ENCODE measurements at regions not wholly inside any gene's neighbourhood (a gene's known extent, or its start where the extent isn't known, plus 50 kb on each side); places are given as distances from the start of the nearest gene placed in this dataset.

DNA sequence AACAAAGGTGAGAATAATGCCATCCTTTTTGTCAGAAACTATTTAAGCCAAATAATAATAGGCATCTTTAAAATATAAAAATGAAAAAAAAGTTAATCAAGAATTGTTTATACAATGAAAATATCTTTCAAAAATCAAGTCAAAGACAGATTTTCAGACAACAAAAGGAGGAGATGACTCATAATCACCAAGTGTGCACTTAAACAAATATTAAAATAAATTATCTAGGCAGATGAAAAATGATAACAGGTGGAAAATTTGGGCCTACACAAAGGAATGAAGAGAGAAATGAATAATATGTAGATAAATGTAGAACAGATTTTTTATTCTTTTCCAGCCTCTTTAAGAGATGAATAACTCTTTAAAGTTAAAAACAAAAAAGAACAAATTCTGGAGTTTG is 250.0 kb upstream of the PLEKHG7 start:
- H3K36me3 ChIP-seq (ENCODE audit: control insufficient read depth, insufficient read depth, low read length) = no peaks in the 10 kb centered on the region
- H3K9me3 ChIP-seq (ENCODE audit: control insufficient read depth, insufficient read depth, low read depth, low read length) = no peaks in the 10 kb centered on the region
- POLR2A ChIA-PET = no interaction called here
- no peak overlapping the region for H3K4me3 ChIP-seq (ENCODE audit: low read depth in 2 of 2, low read length in 2 of 2)
- no TSS peak for BruUV-seq (replicated peaks)
- in situ Hi-C loops (cut with HindIII; ENCODE audit: low pct_unique_long_range_greater_than_20kb, low sequenced_read_pairs) (no loop called here), intact Hi-C loops (cut with micrococcal nuclease; ENCODE audit: unreplicated experiment) (no loop called here)
- H3K27me3 ChIP-seq (ENCODE audit: control insufficient read depth, insufficient read depth, low read length) = no peaks in the 10 kb centered on the region
- H3K27ac ChIP-seq (ENCODE audit: low read length) = no peak overlapping the region
- H3K4me1 ChIP-seq (ENCODE audit: control insufficient read depth, insufficient read depth, low read length) = no peaks in the 10 kb centered on the region
- CTCF ChIA-PET = no interaction called here
- TF ChIP-seq, protein P1, sequence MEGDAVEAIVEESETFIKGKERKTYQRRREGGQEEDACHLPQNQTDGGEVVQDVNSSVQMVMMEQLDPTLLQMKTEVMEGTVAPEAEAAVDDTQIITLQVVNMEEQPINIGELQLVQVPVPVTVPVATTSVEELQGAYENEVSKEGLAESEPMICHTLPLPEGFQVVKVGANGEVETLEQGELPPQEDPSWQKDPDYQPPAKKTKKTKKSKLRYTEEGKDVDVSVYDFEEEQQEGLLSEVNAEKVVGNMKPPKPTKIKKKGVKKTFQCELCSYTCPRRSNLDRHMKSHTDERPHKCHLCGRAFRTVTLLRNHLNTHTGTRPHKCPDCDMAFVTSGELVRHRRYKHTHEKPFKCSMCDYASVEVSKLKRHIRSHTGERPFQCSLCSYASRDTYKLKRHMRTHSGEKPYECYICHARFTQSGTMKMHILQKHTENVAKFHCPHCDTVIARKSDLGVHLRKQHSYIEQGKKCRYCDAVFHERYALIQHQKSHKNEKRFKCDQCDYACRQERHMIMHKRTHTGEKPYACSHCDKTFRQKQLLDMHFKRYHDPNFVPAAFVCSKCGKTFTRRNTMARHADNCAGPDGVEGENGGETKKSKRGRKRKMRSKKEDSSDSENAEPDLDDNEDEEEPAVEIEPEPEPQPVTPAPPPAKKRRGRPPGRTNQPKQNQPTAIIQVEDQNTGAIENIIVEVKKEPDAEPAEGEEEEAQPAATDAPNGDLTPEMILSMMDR (IDR thresholded peaks at IDR 0.05) = no peak
- TF ChIP-seq, protein P2, sequence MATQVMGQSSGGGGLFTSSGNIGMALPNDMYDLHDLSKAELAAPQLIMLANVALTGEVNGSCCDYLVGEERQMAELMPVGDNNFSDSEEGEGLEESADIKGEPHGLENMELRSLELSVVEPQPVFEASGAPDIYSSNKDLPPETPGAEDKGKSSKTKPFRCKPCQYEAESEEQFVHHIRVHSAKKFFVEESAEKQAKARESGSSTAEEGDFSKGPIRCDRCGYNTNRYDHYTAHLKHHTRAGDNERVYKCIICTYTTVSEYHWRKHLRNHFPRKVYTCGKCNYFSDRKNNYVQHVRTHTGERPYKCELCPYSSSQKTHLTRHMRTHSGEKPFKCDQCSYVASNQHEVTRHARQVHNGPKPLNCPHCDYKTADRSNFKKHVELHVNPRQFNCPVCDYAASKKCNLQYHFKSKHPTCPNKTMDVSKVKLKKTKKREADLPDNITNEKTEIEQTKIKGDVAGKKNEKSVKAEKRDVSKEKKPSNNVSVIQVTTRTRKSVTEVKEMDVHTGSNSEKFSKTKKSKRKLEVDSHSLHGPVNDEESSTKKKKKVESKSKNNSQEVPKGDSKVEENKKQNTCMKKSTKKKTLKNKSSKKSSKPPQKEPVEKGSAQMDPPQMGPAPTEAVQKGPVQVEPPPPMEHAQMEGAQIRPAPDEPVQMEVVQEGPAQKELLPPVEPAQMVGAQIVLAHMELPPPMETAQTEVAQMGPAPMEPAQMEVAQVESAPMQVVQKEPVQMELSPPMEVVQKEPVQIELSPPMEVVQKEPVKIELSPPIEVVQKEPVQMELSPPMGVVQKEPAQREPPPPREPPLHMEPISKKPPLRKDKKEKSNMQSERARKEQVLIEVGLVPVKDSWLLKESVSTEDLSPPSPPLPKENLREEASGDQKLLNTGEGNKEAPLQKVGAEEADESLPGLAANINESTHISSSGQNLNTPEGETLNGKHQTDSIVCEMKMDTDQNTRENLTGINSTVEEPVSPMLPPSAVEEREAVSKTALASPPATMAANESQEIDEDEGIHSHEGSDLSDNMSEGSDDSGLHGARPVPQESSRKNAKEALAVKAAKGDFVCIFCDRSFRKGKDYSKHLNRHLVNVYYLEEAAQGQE (IDR thresholded peaks at IDR 0.05; ENCODE audit: insufficient read depth in 1 of 2, low read depth in 2 of 2, low read length in 1 of 2) = no peak
- TF ChIP-seq POLR2AphosphoS5 (IDR thresholded peaks at IDR 0.05; ENCODE audit: low read depth, low read length) (no peak), SIN3A (IDR thresholded peaks at IDR 0.05; ENCODE audit: borderline replicate concordance, insufficient read depth, low read depth, low read length) (no peak), TCF7L2 (IDR thresholded peaks at IDR 0.05; ENCODE audit: low read depth, low read length) (no peak)
- DNase-seq (ENCODE audit: low read depth, low spot score) (no peak), ATAC-seq (no peak)

DNA sequence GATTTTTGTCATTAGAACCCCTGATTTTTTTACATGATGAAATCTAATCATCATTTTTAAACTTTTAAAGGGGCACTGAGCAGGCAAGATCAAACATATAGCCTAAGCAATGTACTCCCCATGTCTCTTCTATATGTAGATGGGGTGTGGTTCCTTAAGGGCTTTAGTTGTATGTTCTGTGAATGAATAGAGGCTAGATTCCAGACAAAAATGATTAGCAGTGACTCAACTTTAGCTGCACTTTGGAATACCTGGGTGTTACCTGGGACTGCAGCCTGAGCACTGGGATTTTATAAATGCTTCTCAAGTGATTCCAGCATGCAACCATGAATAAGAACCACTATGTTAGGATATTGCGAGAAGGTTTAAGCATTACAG is 256.7 kb upstream of the PLEKHG7 start:
- ATAC-seq (no peak), DNase-seq (ENCODE audit: low read depth, low spot score) (no peak)
- TF ChIP-seq POLR2AphosphoS5 (IDR thresholded peaks at IDR 0.05; ENCODE audit: low read depth, low read length) = no peak
- TF ChIP-seq TCF7L2 (IDR thresholded peaks at IDR 0.05; ENCODE audit: low read depth, low read length) = no peak
- TF ChIP-seq SIN3A (IDR thresholded peaks at IDR 0.05; ENCODE audit: borderline replicate concordance, insufficient read depth, low read depth, low read length) = no peak
- TF ChIP-seq, protein P1 (IDR thresholded peaks at IDR 0.05) = no peak
- TF ChIP-seq, protein P2 (IDR thresholded peaks at IDR 0.05; ENCODE audit: insufficient read depth in 1 of 2, low read depth in 2 of 2, low read length in 1 of 2) = no peak
- Histone ChIP-seq H3K36me3 (ENCODE audit: control insufficient read depth, insufficient read depth, low read length) (no peaks in the 10 kb centered on the region), H3K4me3 (ENCODE audit: low read depth in 2 of 2, low read length in 2 of 2) (no peak overlapping the region), H3K27ac (ENCODE audit: low read length) (no peak overlapping the region), H3K27me3 (ENCODE audit: control insufficient read depth, insufficient read depth, low read length) (no peaks in the 10 kb centered on the region), H3K4me1 (ENCODE audit: control insufficient read depth, insufficient read depth, low read length) (no peaks in the 10 kb centered on the region), H3K9me3 (ENCODE audit: control insufficient read depth, insufficient read depth, low read depth, low read length) (no peaks in the 10 kb centered on the region)
- BruUV-seq (replicated peaks) = no TSS peak
- in situ Hi-C loops (cut with HindIII; ENCODE audit: low pct_unique_long_range_greater_than_20kb, low sequenced_read_pairs) = no loop called here
- ChIA-PET POLR2A (no interaction called here), CTCF (no interaction called here)
- intact Hi-C loops (cut with micrococcal nuclease; ENCODE audit: unreplicated experiment) = loop anchor here (2.0 kb wide), 1 partner anchor 1005 kb away; no protein-coding TSS in a partner anchor
